ENCODE measurements at regions not wholly inside any gene's neighbourhood (a gene's known extent, or its start where the extent isn't known, plus 50 kb on each side); places are given as distances from the start of the nearest gene placed in this dataset.

DNA sequence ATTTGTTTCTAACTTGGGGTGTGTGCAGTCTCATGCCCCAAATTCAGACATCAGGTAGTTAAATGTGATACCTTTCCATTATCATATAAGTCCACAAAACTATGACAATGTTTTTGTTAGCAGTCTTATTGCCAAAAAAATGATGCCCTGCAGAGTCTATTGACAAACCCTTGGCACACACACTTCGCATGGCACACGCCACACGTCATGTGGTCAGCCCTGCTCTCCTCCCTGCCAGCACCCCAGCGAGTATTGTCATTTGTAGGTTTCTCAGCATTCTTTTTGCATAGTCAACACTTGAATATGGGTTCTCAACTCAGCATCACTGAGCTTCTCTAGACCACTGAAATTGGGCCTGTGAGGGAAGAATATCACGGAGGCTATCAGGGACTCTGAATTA lies 356.0 kb downstream of the INHBA start:
- no peak for DNase-seq (ENCODE audit: low spot score)

DNA sequence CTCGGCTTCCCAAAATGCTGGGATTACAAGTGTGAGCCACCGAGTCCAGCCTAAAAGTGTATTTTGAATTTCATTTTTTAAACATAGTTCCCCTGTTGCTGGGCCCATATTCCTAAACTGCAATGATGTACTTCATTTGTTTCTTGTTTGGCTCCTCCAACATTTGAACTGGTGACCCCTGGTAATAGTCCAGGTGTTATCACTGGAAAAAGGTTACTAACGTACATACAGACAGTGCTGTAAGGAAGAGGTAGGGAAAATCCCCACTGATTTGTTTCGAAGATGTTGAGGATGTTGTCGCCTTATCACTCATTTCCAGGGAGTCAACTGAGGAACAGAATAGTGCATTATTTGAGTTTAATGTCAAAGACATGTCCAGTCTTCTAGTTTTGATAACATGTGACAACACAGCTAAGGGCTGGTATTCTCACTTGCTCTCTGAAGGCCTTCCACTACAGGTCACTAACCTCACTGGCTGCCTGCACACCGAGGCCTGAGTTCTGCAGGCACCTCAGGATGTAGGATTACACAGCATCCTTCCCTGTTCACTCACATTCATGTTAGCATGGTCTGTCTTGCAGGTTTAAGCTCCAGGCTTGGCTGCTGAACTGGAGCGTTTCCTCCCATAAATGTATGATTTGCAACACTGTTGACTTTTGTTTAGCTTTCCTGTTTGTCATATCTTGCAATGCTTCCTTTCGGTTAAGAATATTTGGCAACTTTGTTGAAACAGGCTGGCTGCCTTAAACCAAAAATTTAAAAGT lies 362.8 kb downstream of the INHBA start:
- DNase-seq (ENCODE audit: low spot score) = no peak

- no peak for DNase-seq (ENCODE audit: low spot score)
Observed at GRCh38 chr7:41336981-41337380, 365.9 kb downstream of the INHBA start.

DNA sequence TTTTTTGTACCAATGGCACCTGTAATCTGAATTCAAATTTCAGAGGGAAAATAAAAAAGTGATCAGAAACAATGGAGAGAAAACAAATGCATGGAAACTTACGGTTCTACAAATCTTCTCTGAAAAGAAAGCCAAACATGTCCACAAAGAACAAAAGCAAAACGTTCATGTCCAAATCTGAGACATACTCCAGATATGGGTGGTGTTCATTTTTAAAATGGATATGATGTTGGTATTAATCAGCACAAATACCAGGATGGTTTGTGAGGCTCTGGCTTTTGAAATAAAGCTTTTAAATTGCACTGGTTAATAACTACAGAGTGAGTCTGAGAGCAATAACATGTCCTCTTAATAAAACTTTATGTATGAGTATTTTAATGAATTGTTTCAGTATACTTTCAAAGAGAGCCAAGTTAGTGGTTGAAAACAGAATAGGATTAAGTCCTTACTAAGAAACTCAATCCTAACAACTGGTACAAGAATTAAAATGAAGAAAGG lies 366.4 kb downstream of the INHBA start:
- DNase-seq (ENCODE audit: low spot score) = no peak

DNA sequence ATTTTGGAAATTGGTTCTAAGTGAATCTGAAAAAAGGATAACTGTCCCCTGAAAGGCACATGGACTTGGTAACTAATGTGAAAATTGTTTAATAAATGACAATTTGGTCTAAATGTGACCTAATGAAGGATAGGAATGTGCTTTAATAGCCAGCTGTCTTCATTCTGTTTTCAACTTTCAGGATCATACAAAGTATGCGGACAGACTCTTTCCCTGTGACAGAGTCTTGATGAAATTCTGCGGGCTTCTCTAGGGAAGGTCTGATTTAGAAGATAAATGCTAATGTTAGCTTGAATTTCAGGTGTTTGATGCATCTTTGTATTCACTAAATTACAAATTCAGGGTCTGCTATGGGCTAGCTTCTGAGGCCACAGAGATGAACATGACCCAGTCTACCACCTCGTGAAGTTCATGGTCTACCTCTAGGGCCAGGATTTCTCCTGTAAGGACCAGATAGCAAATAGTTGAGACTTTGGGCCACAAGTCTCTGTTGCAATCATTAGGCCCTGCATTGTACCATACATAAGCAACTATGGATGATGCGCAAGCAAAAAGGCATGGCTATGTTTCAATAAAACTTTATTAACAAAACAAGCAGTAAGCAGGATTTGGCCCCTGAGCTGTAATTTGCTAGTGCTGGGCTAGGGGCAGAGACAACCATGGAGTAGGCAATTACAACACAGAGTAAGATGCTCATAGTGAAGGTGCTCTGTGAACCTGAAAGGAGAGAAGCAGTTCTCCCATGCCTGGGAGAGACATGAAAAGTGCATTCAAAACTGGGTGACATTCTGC lies 368.6 kb downstream of the INHBA start:
- no peak for DNase-seq (ENCODE audit: low spot score)

DNA sequence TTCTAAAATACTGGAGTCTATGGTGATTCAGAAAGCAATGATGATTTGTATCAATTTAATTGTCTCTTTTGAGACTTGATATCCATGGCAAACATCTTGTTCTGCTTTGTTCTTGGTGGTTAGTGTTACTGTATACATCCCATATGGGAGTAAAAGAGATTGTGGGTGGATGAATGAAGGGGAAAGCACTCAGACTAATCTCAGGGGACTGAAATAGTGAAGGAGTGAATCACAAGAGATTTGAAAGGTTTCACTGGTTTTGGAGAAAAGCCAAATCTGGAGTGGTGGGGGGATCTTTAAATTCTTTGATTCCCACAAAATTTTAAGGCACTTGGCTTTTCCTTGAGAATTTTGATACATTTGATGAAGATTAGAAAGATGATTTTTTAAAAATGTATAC lies 369.4 kb downstream of the INHBA start:
- DNase-seq (ENCODE audit: low spot score) = no peak

- DNase-seq (ENCODE audit: low spot score) = no peak
Observed at GRCh38 chr7:41331194-41331593, 371.7 kb downstream of the INHBA start.

DNA sequence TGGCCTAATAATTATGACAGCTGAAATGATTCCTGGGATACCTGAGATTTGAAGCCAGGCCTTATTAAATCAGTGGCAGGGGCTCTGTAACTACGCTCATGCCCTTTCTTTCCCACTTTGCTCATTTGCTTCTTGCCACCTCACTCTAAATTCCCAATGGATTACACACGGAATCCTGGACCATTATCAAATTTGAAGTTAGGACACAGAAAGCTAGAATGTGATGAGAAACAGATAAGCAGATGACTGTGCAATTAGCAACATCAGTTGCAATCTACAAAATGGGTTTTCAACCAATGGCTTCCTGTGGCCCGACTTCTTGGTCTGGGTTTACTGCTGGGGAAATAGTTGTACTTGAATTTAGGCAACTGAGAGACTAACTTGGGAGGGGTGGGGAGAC lies 374.3 kb downstream of the INHBA start:
- DNase-seq (ENCODE audit: low spot score) = no peak

DNA sequence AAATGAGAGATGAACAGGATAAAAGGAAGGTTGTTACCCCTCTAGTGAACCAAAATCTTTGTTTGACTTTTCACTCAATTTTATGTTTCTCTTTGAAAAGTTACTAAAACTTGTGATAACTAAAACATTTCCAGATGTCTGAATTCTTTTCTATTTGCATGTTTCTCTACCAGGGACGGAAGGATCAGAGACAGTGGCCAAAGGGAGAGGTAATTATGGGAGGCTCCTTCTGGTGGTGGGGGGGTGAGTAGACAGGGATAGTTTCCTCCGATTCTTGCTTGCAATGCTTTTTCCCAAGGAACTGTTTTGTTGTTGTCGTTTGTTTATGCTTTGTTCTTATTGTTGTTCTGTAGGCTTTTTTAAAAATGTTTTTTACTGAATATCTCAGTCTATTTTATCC lies 374.8 kb downstream of the INHBA start:
- no peak for DNase-seq (ENCODE audit: low spot score)

DNA sequence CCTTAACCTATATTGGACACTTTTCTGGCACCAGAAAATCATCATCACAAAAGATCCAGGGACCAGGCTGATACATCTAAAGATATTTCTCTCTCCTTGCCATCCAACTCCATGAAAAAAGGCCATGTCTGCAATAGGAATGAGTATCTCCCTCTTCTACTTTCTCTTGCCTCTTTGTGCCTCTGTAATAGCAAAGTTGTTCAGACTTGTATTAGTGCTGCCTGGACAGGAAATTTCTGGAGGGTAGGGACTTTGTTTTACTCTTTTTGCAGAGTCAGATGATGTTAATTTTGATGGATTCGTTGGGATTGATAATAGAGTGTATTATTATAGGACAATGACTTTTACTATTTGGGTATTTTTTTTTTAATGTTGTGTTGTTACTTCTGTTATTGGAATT lies 376.3 kb downstream of the INHBA start:
- DNase-seq (ENCODE audit: low spot score) = no peak

DNA sequence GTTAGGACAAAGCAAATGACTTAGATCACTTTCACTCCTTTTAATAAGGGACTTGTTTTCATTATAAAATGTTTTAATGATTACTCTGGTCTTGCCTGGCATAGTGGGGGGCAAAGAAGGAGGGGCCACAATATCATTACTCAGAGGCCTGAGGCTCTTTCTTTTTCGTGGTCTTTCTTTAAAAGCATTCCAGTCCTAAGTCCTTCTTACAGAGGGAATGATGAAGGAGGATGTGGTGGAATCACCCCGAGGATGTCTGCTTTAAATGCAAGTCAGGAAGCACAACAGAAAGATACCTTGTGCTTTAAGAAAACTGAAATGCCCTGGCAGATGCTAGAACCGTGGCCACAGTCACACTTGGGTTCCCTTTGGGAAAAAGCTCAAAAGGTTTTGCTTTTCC lies 379.1 kb downstream of the INHBA start:
- DNase-seq (ENCODE audit: low spot score) = no peak

- no peak for DNase-seq (ENCODE audit: low spot score)
Observed at GRCh38 chr7:41319581-41319980, 383.3 kb downstream of the INHBA start.

DNA sequence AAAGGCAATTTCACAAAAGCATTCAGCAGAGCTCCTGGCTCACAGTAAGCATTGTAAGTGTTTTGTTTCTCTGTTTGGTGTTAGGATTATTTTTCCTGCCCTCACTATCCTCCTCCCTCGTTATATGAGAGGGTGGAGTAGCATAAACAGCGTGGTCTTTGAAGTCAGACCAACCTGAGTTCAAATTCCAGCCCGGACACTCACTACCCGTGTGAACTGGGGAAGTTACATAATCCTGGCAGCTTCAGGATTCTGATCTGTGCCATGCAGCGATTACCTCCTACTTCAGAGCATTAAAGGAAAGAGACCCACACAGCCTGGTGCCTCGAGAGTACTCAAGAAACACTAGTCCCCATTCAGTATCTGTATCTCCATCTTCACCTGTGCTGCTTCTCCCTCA lies 386.5 kb downstream of the INHBA start:
- DNase-seq (ENCODE audit: low spot score) = peak; percentile 47

- no peak for DNase-seq (ENCODE audit: low spot score)
Observed at GRCh38 chr7:41315764-41316163, 387.1 kb downstream of the INHBA start.

DNA sequence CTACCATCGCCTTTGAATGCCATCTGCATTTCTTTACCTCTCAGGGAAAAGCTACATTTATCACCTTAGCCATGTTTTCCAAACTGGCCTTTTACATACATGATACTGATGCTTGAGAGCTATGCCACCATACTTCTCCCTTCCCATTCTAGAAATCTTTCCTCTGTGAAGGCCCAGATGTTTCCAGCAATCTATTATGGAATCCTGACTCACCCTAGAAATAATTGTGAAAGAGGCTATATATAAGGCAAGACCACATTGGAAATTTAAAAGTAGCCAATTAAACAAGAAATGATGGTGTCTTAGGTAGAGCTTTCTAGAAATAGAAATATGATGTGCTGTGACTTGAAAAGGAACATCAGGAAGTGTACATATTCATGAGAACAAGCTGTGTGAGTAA lies 389.7 kb downstream of the INHBA start:
- no peak for DNase-seq (ENCODE audit: low spot score)

DNA sequence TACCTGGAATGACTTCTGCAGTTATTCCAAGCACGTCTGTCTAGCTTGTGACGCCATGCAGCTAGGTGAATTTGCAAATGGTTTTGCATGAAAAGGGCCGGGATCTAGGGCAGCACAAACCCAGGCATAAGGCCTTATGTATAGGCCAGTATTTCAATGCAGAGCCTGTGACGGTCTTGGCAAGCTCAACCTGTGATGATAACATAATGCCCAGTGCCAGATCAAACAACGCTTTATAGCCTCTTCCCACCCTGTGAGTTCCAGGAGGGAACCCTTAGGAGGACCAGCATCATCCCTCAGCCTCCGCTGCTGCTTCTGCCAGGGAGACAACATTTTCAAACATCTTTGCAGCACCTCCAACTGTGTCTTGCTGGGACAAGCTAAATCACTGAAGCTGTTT lies 390.7 kb downstream of the INHBA start:
- no peak for DNase-seq (ENCODE audit: low spot score)

GRCh38 chr7:41311301-41311700 lies 391.6 kb downstream of the INHBA start:
- no peak for DNase-seq (ENCODE audit: low spot score)

GRCh38 chr7:41306486-41306885 lies 396.4 kb downstream of the INHBA start:
- no peak for DNase-seq (ENCODE audit: low spot score)

DNA sequence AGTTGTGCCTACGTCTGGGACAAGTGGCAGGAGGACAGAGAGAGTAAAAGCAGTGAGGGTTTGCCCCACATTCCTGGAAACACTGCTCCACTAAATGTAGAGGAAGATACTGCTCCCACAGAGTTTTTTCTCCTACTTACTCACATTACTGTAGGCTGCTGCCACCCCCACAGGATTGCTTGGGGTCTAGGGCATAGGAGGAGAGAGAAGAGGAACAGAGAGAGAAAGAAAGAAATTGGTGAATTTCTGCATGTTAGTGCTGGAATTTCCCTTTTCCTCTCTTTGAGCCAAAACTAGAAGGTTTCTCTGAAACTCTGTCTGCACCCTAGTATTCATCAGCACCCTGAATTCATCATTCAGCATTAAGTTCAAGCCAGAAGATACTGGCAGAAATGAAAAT lies 397.9 kb downstream of the INHBA start:
- DNase-seq (ENCODE audit: low spot score) = no peak

DNA sequence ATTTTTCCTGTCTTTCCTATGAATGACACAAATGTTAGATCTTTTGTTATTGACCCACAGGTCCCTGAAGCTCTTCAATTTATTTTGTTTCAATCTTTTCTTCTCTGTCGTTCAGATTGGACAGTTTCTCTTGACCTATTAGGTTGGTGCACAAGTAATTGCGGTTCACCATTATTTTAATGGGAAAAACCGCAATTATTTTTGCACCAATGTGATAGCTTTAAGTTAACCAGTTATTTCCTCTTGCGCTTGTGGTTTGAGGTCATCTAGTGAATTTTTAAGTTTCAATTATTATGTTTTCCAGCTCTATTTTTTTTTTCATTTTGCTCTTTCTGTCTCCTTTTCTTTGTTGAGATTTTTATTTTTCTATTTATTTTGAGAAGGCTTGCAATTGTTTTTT lies 399.2 kb downstream of the INHBA start:
- DNase-seq (ENCODE audit: low spot score) = no peak

GRCh38 chr7:41298409-41298808 lies 404.5 kb downstream of the INHBA start:
- no peak for DNase-seq (ENCODE audit: low spot score)

DNA sequence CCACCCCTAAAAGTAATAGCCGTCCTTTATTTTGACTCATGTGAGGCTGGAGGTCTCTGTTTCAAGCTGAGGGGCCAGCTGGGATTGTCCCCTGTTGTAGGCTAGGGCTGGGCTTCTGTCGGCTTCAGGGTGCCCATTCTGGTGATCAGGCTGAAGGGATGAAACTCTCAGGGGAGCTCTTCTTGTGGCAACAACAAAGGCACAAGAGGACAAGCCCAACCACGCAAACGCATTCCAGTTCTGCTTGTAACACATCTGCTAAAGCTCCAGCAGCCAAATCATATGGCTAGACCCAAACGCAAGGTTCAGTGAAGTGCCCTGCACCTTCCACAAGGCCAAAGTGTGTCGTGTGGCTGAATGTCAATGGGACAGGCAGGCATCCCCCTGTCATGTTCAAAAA lies 405.7 kb downstream of the INHBA start:
- DNase-seq (ENCODE audit: low spot score) = no peak

DNA sequence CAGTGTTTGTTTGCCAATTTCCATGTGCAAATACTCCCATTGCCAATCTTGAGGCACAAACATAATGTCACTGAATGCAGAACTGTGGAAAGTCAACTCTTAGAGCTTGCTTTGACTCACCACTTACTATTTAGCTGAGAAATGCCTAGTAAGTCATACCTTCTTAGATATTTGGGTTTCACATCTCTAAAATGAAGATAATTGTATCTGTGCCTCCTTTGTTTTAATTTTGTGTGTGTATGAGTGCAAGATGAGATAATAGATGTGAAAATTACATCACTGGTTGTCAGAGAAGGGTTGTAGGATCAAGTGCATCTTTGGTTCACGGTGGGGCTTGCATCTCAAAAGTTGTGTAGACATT lies 407.5 kb downstream of the INHBA start:
- no peak for DNase-seq (ENCODE audit: low spot score)

Measured in SW480 (cell line).